Keratinocyte (primary cell): ENCODE measurements at regions not wholly inside any gene's neighbourhood (a gene's known extent, or its start where the extent isn't known, plus 50 kb on each side); places are given as distances from the start of the nearest gene placed in this dataset.

Source experiments
- CTCF ChIP-seq, 3 experiments: IDR thresholded peaks in 1 of 3; conservative IDR thresholded peaks in 1 of 3; optimal IDR thresholded peaks in 1 of 3; 2 replicates in 2 of 3; 3 replicates in 1 of 3; pipeline versions ENCODE3 to v1.5.1; 2011; ENCODE audit warnings: low read length in 3 of 3, mild to moderate bottlenecking in 3 of 3, moderate library complexity in 2 of 3, control low read depth in 1 of 3, inconsistent platforms in 1 of 3; ENCODE audit not compliant: insufficient read depth in 2 of 3; ENCODE audit errors: extremely low read depth in 1 of 3
- EZH2 ChIP-seq: IDR thresholded peaks from one replicate; pipeline ENCODE4 v1.6.1; 2012; ENCODE audit warnings: inconsistent platforms, mild to moderate bottlenecking, low read length, moderate library complexity

DNA sequence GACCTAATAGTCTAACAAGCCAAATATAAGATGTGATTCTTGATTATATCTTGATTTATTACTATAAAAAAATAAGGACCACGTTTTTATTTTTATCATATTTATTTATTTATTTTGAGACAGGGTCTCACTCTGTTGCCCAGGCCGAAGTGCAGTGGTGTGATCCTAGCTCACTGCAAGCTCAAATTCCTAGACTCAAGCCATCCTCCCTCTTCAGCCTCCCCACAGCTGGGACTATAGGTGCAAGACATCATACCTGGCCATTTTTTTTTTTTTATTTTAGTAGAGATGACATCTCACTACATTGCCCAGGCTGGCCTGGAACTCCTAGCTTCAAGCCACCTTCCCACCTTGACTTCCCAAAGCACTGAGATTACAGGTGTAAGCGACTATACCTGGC, 61.0 kb upstream of the LARP1 start:
- no peak for TF ChIP-seq CTCF (optimal IDR thresholded peaks at IDR 0.05 in 1 of 3, IDR thresholded peaks at IDR 0.05 in 1 of 3, conservative IDR thresholded peaks at IDR 0.05 in 1 of 3; ENCODE audit: extremely low read depth in 1 of 3, insufficient read depth in 2 of 3, low read length in 3 of 3)
- no peak for TF ChIP-seq EZH2
